ENCODE measurements at regions not wholly inside any gene's neighbourhood (a gene's known extent, or its start where the extent isn't known, plus 50 kb on each side); places are given as distances from the start of the nearest gene placed in this dataset.

DNA sequence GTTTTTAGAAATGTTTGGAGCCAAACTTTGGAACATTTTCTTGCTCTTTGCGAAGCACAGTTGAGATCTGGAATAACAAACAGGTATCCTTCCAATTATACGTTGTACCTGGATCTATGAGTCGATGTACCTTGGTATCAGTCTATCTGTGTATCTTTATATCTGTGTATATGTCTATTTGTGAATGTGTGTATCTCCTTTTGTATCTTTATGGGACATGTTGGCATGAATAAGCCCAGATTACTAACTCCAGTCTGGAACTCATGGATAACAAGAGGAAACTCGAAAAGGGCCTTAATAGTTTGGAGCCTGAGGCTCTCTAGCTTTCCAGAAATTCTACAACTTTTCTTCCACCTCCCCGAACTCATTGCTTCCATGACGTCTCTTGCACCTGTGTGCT, 490.0 kb downstream of the GATA3 start:
- Histone ChIP-seq H3K4me3 (ENCODE audit: low read length) (no peak overlapping the region), H3K9me3 (ENCODE audit: insufficient read depth, low read depth, low read length) (no peaks in the 10 kb centered on the region), H3K9ac (ENCODE audit: low read depth, low read length) (no peak overlapping the region), H3K27ac (ENCODE audit: low read length) (no peak overlapping the region), H3K4me1 (ENCODE audit: insufficient read depth, low read length) (no peaks in the 10 kb centered on the region), H3K27me3 (ENCODE audit: insufficient read depth, low read length) (no peaks in the 10 kb centered on the region), H3K36me3 (ENCODE audit: insufficient read depth, low read depth, low read length) (no peaks in the 10 kb centered on the region)

- H3K27ac ChIP-seq (ENCODE audit: low read length): no peak overlapping the region
- no peaks in the 10 kb centered on the region for H3K9me3 ChIP-seq (ENCODE audit: insufficient read depth, low read depth, low read length)
- H3K27me3 ChIP-seq (ENCODE audit: insufficient read depth, low read length): no peaks in the 10 kb centered on the region
- no peak overlapping the region for H3K4me3 ChIP-seq (ENCODE audit: low read length)
- no peaks in the 10 kb centered on the region for H3K4me1 ChIP-seq (ENCODE audit: insufficient read depth, low read length)
- H3K9ac ChIP-seq (ENCODE audit: low read depth, low read length): no peak overlapping the region
- no peaks in the 10 kb centered on the region for H3K36me3 ChIP-seq (ENCODE audit: insufficient read depth, low read depth, low read length)
Observed at GRCh38 chr10:8554574-8554973, 500.1 kb downstream of the GATA3 start.

DNA sequence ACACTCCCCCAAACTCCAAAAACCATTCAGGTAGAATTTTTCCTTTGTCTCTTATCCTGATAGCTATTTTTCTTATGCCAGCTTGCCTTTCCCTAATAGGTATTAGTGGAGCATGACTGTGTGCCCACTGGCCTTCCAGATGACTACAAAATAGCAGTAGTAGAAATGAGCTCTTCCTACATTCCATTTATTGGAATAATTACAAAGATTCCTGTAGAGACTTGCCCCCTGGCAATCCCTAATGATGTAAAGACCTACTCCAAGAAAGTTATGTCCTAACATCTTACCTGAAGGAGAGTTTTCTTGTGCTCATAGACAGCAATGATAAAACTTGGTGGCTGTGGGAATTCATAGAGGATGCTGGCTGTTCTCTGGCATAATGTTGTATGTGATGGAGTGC, 501.8 kb downstream of the GATA3 start:
- H3K9me3 ChIP-seq (ENCODE audit: insufficient read depth, low read depth, low read length): no peaks in the 10 kb centered on the region
- no peak overlapping the region for H3K9ac ChIP-seq (ENCODE audit: low read depth, low read length)
- H3K4me1 ChIP-seq (ENCODE audit: insufficient read depth, low read length): no peaks in the 10 kb centered on the region
- no peak overlapping the region for H3K4me3 ChIP-seq (ENCODE audit: low read length)
- H3K27ac ChIP-seq (ENCODE audit: low read length): no peak overlapping the region
- no peaks in the 10 kb centered on the region for H3K36me3 ChIP-seq (ENCODE audit: insufficient read depth, low read depth, low read length)
- H3K27me3 ChIP-seq (ENCODE audit: insufficient read depth, low read length): no peaks in the 10 kb centered on the region

- Histone ChIP-seq H3K4me3 (ENCODE audit: low read length) (no peak overlapping the region), H3K36me3 (ENCODE audit: insufficient read depth, low read depth, low read length) (no peaks in the 10 kb centered on the region), H3K9me3 (ENCODE audit: insufficient read depth, low read depth, low read length) (no peaks in the 10 kb centered on the region), H3K27ac (ENCODE audit: low read length) (no peak overlapping the region), H3K9ac (ENCODE audit: low read depth, low read length) (no peak overlapping the region), H3K4me1 (ENCODE audit: insufficient read depth, low read length) (no peaks in the 10 kb centered on the region), H3K27me3 (ENCODE audit: insufficient read depth, low read length) (no peaks in the 10 kb centered on the region)
Observed at GRCh38 chr10:8563478-8563877, 509.0 kb downstream of the GATA3 start.

DNA sequence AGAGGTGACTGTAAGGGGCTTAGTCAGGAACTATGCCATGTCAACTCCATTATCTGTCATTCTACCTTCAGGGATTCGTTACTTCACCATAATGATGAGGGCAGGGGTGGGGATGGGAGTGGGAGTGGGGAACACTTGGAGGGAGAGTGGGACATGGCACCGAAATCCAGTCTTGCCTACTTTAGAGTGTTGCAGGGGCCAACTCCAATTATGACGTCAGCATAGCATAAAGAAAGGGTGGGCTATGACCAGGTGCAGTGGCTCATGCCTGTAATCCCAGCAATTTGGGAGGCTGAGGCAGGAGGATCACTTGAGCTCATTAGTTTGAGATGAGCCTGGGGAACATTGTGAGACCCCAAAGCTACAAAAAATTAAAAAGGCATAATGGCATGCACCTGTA, 512.2 kb downstream of the GATA3 start:
- no peak overlapping the region for H3K27ac ChIP-seq (ENCODE audit: low read length)
- no peaks in the 10 kb centered on the region for H3K9me3 ChIP-seq (ENCODE audit: insufficient read depth, low read depth, low read length)
- no peak overlapping the region for H3K9ac ChIP-seq (ENCODE audit: low read depth, low read length)
- no peaks in the 10 kb centered on the region for H3K27me3 ChIP-seq (ENCODE audit: insufficient read depth, low read length)
- H3K4me3 ChIP-seq (ENCODE audit: low read length): no peak overlapping the region
- no peaks in the 10 kb centered on the region for H3K36me3 ChIP-seq (ENCODE audit: insufficient read depth, low read depth, low read length)
- no peaks in the 10 kb centered on the region for H3K4me1 ChIP-seq (ENCODE audit: insufficient read depth, low read length)

- H3K4me1 ChIP-seq (ENCODE audit: insufficient read depth, low read length): no peaks in the 10 kb centered on the region
- H3K36me3 ChIP-seq (ENCODE audit: insufficient read depth, low read depth, low read length): no peaks in the 10 kb centered on the region
- H3K27ac ChIP-seq (ENCODE audit: low read length): no peak overlapping the region
- H3K9ac ChIP-seq (ENCODE audit: low read depth, low read length): no peak overlapping the region
- no peaks in the 10 kb centered on the region for H3K9me3 ChIP-seq (ENCODE audit: insufficient read depth, low read depth, low read length)
- H3K27me3 ChIP-seq (ENCODE audit: insufficient read depth, low read length): no peaks in the 10 kb centered on the region
- no peak overlapping the region for H3K4me3 ChIP-seq (ENCODE audit: low read length)
Observed at GRCh38 chr10:8568401-8568800, 513.9 kb downstream of the GATA3 start.

GRCh38 chr10:8575620-8576019, 521.1 kb downstream of the GATA3 start:
- Histone ChIP-seq H3K9me3 (ENCODE audit: insufficient read depth, low read depth, low read length) (no peaks in the 10 kb centered on the region), H3K27ac (ENCODE audit: low read length) (no peak overlapping the region), H3K9ac (ENCODE audit: low read depth, low read length) (no peak overlapping the region), H3K27me3 (ENCODE audit: insufficient read depth, low read length) (no peaks in the 10 kb centered on the region), H3K36me3 (ENCODE audit: insufficient read depth, low read depth, low read length) (no peaks in the 10 kb centered on the region), H3K4me1 (ENCODE audit: insufficient read depth, low read length) (no peaks in the 10 kb centered on the region), H3K4me3 (ENCODE audit: low read length) (no peak overlapping the region)

DNA sequence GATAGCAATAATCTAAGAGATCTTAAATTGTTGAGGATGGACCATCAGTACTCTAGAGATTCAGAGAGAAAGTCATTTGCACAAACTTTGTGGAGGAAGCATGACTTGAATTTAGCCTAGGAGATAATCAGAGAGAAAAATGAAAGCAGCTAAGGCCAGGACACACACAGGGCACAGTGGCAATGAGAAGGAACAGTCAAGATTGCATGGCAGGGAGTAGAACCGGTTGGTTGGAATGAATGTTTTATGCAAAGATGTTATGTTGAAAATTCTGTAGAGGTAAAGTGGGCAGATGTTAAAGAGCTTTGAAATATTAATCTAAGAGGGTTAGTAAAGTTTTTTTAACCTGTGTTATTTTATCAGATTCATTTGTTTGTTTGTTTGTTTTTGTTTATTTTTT, 521.8 kb downstream of the GATA3 start:
- H3K9ac ChIP-seq (ENCODE audit: low read depth, low read length): no peak overlapping the region
- H3K36me3 ChIP-seq (ENCODE audit: insufficient read depth, low read depth, low read length): no peaks in the 10 kb centered on the region
- no peaks in the 10 kb centered on the region for H3K4me1 ChIP-seq (ENCODE audit: insufficient read depth, low read length)
- no peaks in the 10 kb centered on the region for H3K9me3 ChIP-seq (ENCODE audit: insufficient read depth, low read depth, low read length)
- H3K27ac ChIP-seq (ENCODE audit: low read length): no peak overlapping the region
- H3K27me3 ChIP-seq (ENCODE audit: insufficient read depth, low read length): no peaks in the 10 kb centered on the region
- no peak overlapping the region for H3K4me3 ChIP-seq (ENCODE audit: low read length)

DNA sequence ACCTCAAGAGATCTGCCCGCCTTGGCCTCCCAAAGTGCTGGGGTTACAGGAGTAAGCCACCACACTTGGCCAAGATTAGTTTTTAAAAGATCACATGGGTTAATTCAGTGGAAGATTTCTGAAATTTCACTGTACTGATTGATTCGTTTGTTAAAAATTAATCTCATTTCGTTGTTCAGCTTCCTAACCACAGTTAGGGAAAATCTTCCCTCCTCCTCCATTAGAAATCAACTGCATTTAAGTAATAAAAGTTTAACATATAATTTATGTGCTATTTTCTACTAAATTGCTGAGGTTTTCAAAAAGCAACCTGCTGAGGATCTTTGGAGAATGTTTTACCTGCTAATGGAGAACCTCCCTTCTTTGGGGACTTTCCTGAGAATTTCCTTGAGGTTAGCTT, 522.4 kb downstream of the GATA3 start:
- Histone ChIP-seq H3K9ac (ENCODE audit: low read depth, low read length) (no peak overlapping the region), H3K4me3 (ENCODE audit: low read length) (no peak overlapping the region), H3K4me1 (ENCODE audit: insufficient read depth, low read length) (no peaks in the 10 kb centered on the region), H3K36me3 (ENCODE audit: insufficient read depth, low read depth, low read length) (no peaks in the 10 kb centered on the region), H3K27me3 (ENCODE audit: insufficient read depth, low read length) (no peaks in the 10 kb centered on the region), H3K27ac (ENCODE audit: low read length) (no peak overlapping the region), H3K9me3 (ENCODE audit: insufficient read depth, low read depth, low read length) (no peaks in the 10 kb centered on the region)

GRCh38 chr10:8577686-8578085, 523.2 kb downstream of the GATA3 start:
- no peaks in the 10 kb centered on the region for H3K27me3 ChIP-seq (ENCODE audit: insufficient read depth, low read length)
- no peaks in the 10 kb centered on the region for H3K9me3 ChIP-seq (ENCODE audit: insufficient read depth, low read depth, low read length)
- no peaks in the 10 kb centered on the region for H3K36me3 ChIP-seq (ENCODE audit: insufficient read depth, low read depth, low read length)

GRCh38 chr10:8581521-8582225, 527.2 kb downstream of the GATA3 start:
- H3K36me3 ChIP-seq (ENCODE audit: insufficient read depth, low read depth, low read length): no peaks in the 10 kb centered on the region
- no peaks in the 10 kb centered on the region for H3K9me3 ChIP-seq (ENCODE audit: insufficient read depth, low read depth, low read length)
- H3K27ac ChIP-seq (ENCODE audit: low read length): no peak overlapping the region
- no peak overlapping the region for H3K4me3 ChIP-seq (ENCODE audit: low read length)
- H3K9ac ChIP-seq (ENCODE audit: low read depth, low read length): no peak overlapping the region
- no peaks in the 10 kb centered on the region for H3K27me3 ChIP-seq (ENCODE audit: insufficient read depth, low read length)
- H3K4me1 ChIP-seq (ENCODE audit: insufficient read depth, low read length): no peaks in the 10 kb centered on the region

More at GRCh38 chr10:8577686-8578085, 523.2 kb downstream of the GATA3 start:
- no peak overlapping the region for H3K27ac ChIP-seq (ENCODE audit: low read length)
- H3K4me3 ChIP-seq (ENCODE audit: low read length): no peak overlapping the region
- H3K4me1 ChIP-seq (ENCODE audit: insufficient read depth, low read length): no peaks in the 10 kb centered on the region
- no peak overlapping the region for H3K9ac ChIP-seq (ENCODE audit: low read depth, low read length)

DNA sequence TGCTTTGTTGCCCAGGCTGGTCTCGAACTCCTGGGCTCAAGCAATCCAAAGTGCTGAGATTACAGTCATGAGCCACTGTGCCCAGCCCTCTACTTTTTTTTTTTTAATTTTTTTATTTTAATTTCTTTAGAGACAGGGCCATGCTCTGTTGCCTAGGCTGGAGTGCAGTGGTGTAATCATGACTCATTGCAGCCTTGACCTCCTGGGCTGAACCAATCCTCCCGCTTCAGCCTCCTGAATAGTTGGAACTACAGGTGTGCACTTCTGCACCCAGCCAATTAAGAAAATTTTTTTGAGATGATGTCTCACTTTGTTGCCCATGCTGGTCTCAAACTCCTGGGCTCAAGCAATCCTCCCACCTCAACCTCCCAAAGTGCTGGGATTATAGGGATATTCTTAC, 528.6 kb downstream of the GATA3 start:
- H3K4me1 ChIP-seq (ENCODE audit: insufficient read depth, low read length): no peaks in the 10 kb centered on the region; the same call in 1 of the 2 replicates

More for the DNA sequence above, 528.6 kb downstream of the GATA3 start:
- Histone ChIP-seq H3K27ac (ENCODE audit: low read length) (no peak overlapping the region), H3K9ac (ENCODE audit: low read depth, low read length) (no peak overlapping the region), H3K36me3 (ENCODE audit: insufficient read depth, low read depth, low read length) (no peaks in the 10 kb centered on the region), H3K4me3 (ENCODE audit: low read length) (no peak overlapping the region), H3K9me3 (ENCODE audit: insufficient read depth, low read depth, low read length) (no peaks in the 10 kb centered on the region), H3K27me3 (ENCODE audit: insufficient read depth, low read length) (no peaks in the 10 kb centered on the region)
